ENCODE measurements at regions not wholly inside any gene's neighbourhood (a gene's known extent, or its start where the extent isn't known, plus 50 kb on each side); places are given as distances from the start of the nearest gene placed in this dataset.

DNA sequence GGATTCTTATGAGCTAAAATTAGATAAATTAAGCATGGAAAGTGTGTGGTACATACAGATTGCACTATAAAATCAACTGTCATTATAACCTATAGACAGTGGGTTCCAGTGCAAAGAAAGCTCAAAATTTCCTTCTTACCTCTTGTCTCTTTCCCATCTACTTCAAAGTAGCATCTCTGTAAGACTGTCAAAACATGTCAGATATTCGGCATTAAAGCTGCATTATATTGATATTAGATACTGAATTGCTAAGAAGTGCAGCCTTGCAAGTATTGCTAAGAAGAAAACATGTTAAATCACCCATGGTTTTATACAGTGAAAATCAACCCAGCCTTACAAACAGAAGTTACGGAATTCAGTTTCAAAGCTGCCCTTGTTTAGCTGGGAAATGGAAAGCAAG lies 849.8 kb upstream of the FAT3 start:
- TF ChIP-seq POLR2A (IDR thresholded peaks at IDR 0.05) (no peak), CTCF (IDR thresholded peaks at IDR 0.05) (no peak)
